ENCODE measurements at regions not wholly inside any gene's neighbourhood (a gene's known extent, or its start where the extent isn't known, plus 50 kb on each side); places are given as distances from the start of the nearest gene placed in this dataset.
"Not testable (repeated sequence)": the region's sequence is repeated elsewhere in the genome, so short reads cannot be mapped to it uniquely, and the experiment has no call there.

DNA sequence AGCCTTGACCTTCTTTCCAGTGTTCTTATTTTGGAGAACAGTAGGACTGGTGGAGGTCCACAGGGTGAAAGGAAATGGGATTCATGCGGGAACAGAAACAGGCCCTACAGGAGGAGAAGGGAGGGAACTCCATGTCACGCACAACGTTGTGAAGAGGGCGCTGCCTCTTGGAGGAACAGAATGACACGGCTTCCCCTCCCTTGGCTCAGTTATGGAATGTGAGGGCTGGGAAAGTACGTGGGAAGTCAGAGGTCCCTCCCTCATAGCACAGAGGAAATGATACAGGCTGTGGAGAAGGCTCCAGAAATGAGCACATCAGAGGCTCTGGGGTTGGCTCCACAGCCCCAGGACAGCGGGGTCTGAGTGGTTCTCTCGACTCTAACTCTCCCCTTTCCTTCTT lies 125.3 kb upstream of the SIMC1 start:
- TF ChIP-seq FOXP1 (IDR thresholded peaks at IDR 0.05); FOXP1 (CRISPR knock-in tag; IDR thresholded peaks at IDR 0.05); MAX (IDR thresholded peaks at IDR 0.05); CTCF (CRISPR knock-in tag; IDR thresholded peaks at IDR 0.05); POLR2A (IDR thresholded peaks at IDR 0.05; ENCODE audit: insufficient read depth in 1 of 2, low read depth in 2 of 2, low read length in 2 of 2); MAZ (IDR thresholded peaks at IDR 0.05; ENCODE audit: borderline replicate concordance, low read depth, low read length); MAZ (CRISPR knock-in tag; IDR thresholded peaks at IDR 0.05; ENCODE audit: low read depth); SUZ12 (IDR thresholded peaks at IDR 0.05; ENCODE audit: low read depth, low read length); TERF1 (CRISPR knock-in tag; IDR thresholded peaks at IDR 0.05); ZNF33B (CRISPR knock-in tag; IDR thresholded peaks at IDR 0.05); CBFB (CRISPR knock-in tag; IDR thresholded peaks at IDR 0.05): not testable (repeated sequence)

Data from HepG2 (cell line).